ENCODE measurements at regions not wholly inside any gene's neighbourhood (a gene's known extent, or its start where the extent isn't known, plus 50 kb on each side); places are given as distances from the start of the nearest gene placed in this dataset.
"Not testable (repeated sequence)": the region's sequence is repeated elsewhere in the genome, so short reads cannot be mapped to it uniquely, and the experiment has no call there.

- no peak overlapping the region for H2BK5ac ChIP-seq (ENCODE audit: low read depth, low read length, poor library complexity)
- no peak overlapping the region for H3K27ac ChIP-seq (ENCODE audit: low read depth, low read length)
- H4K12ac ChIP-seq (ENCODE audit: low read depth, low read length), result no peak overlapping the region
- H3K18ac ChIP-seq (ENCODE audit: low read length), result no peak overlapping the region
- peaks cover 2% of the 10 kb centered on the region for H3K9me3 ChIP-seq (ENCODE audit: insufficient read depth, low read depth, low read length)
- H3K23ac ChIP-seq (ENCODE audit: low read length), result no peak overlapping the region
- no peak for DNase-seq
- no peaks in the 10 kb centered on the region for H3K27me3 ChIP-seq (ENCODE audit: insufficient read depth, low read length)
- H4K91ac ChIP-seq (ENCODE audit: low read depth, low read length), result no peak overlapping the region
- H3K4me2 ChIP-seq (ENCODE audit: low read length), result no peak overlapping the region
- no peaks in the 10 kb centered on the region for H3K4me1 ChIP-seq (ENCODE audit: control insufficient read depth in 1 of 2, insufficient read depth in 2 of 2, low read length in 2 of 2)
- H2BK120ac ChIP-seq (ENCODE audit: insufficient read depth, low read length, poor library complexity), result no peak overlapping the region
- no peak overlapping the region for H3K14ac ChIP-seq (ENCODE audit: low read length)
- H3K79me2 ChIP-seq (ENCODE audit: control insufficient read depth, insufficient read depth, low read length, poor library complexity), result no peaks in the 10 kb centered on the region
- no peaks in the 10 kb centered on the region for H3K36me3 ChIP-seq (ENCODE audit: control insufficient read depth in 1 of 2, insufficient read depth in 2 of 2, low read length in 2 of 2)
- no peak overlapping the region for H3K4me3 ChIP-seq (ENCODE audit: low read depth, low read length)
- no peaks in the 10 kb centered on the region for H3K79me1 ChIP-seq (ENCODE audit: low read length)
- no peak overlapping the region for H2AK5ac ChIP-seq (ENCODE audit: low read length)
- no peak overlapping the region for H2BK12ac ChIP-seq (ENCODE audit: low read length)
- no peak overlapping the region for H4K8ac ChIP-seq (ENCODE audit: low read depth, low read length)
- no peak overlapping the region for H3K9ac ChIP-seq (ENCODE audit: low read length)
- H2AFZ ChIP-seq (ENCODE audit: insufficient read depth, low read length, poor library complexity), result no peak overlapping the region
- H3K4ac ChIP-seq (ENCODE audit: low read depth, low read length), result no peak overlapping the region
- no CpG with 5 or more reads among the region's 4 CpGs for WGBS (ENCODE audit: extremely low coverage, insufficient coverage, insufficient read length)
These were observed 548.0 kb downstream of the CCSER2 start for GRCh38 chr10:84876116-84876999.

GRCh38 chr10:84879991-84880390 lies 551.6 kb downstream of the CCSER2 start:
- H3K14ac ChIP-seq (ENCODE audit: low read length), result no peak overlapping the region
- no peak overlapping the region for H2BK5ac ChIP-seq (ENCODE audit: low read depth, low read length, poor library complexity)

GRCh38 chr10:84881696-84882095 lies 553.3 kb downstream of the CCSER2 start:
- H4K12ac ChIP-seq (ENCODE audit: low read depth, low read length); H3K4me3 ChIP-seq (ENCODE audit: low read depth, low read length); H2AFZ ChIP-seq (ENCODE audit: insufficient read depth, low read length, poor library complexity); H4K8ac ChIP-seq (ENCODE audit: low read depth, low read length); H3K27ac ChIP-seq (ENCODE audit: low read depth, low read length); H3K9me3 ChIP-seq (ENCODE audit: insufficient read depth, low read depth, low read length); H2AK5ac ChIP-seq (ENCODE audit: low read length); H3K27me3 ChIP-seq (ENCODE audit: insufficient read depth, low read length); H4K91ac ChIP-seq (ENCODE audit: low read depth, low read length); H3K4me2 ChIP-seq (ENCODE audit: low read length); H3K79me2 ChIP-seq (ENCODE audit: control insufficient read depth, insufficient read depth, low read length, poor library complexity); H3K9ac ChIP-seq (ENCODE audit: low read length); H3K4ac ChIP-seq (ENCODE audit: low read depth, low read length); H2BK120ac ChIP-seq (ENCODE audit: insufficient read depth, low read length, poor library complexity); H3K36me3 ChIP-seq (ENCODE audit: control insufficient read depth in 1 of 2, insufficient read depth in 2 of 2, low read length in 2 of 2); H2BK5ac ChIP-seq (ENCODE audit: low read depth, low read length, poor library complexity); H3K14ac ChIP-seq (ENCODE audit: low read length); DNase-seq; H3K4me1 ChIP-seq (ENCODE audit: control insufficient read depth in 1 of 2, insufficient read depth in 2 of 2, low read length in 2 of 2); H2BK12ac ChIP-seq (ENCODE audit: low read length); H3K79me1 ChIP-seq (ENCODE audit: low read length); H3K18ac ChIP-seq (ENCODE audit: low read length); H3K23ac ChIP-seq (ENCODE audit: low read length): not testable (repeated sequence)
- WGBS (ENCODE audit: extremely low coverage, insufficient coverage, insufficient read length), result no CpG with 5 or more reads among the region's 3 CpGs

More at GRCh38 chr10:84879991-84880390, 551.6 kb downstream of the CCSER2 start:
- Histone ChIP-seq H3K4me1 (ENCODE audit: control insufficient read depth in 1 of 2, insufficient read depth in 2 of 2, low read length in 2 of 2) (no peaks in the 10 kb centered on the region), H3K9me3 (ENCODE audit: insufficient read depth, low read depth, low read length) (peaks cover 2% of the 10 kb centered on the region), H3K4ac (ENCODE audit: low read depth, low read length) (no peak overlapping the region), H4K8ac (ENCODE audit: low read depth, low read length) (no peak overlapping the region), H3K18ac (ENCODE audit: low read length) (no peak overlapping the region), H2BK12ac (ENCODE audit: low read length) (no peak overlapping the region), H3K36me3 (ENCODE audit: control insufficient read depth in 1 of 2, insufficient read depth in 2 of 2, low read length in 2 of 2) (no peaks in the 10 kb centered on the region), H4K91ac (ENCODE audit: low read depth, low read length) (no peak overlapping the region), H3K23ac (ENCODE audit: low read length) (no peak overlapping the region), H3K4me3 (ENCODE audit: low read depth, low read length) (no peak overlapping the region), H4K12ac (ENCODE audit: low read depth, low read length) (no peak overlapping the region), H3K9ac (ENCODE audit: low read length) (no peak overlapping the region), H3K4me2 (ENCODE audit: low read length) (no peak overlapping the region), H3K79me2 (ENCODE audit: control insufficient read depth, insufficient read depth, low read length, poor library complexity) (no peaks in the 10 kb centered on the region), H2BK120ac (ENCODE audit: insufficient read depth, low read length, poor library complexity) (no peak overlapping the region), H2AK5ac (ENCODE audit: low read length) (no peak overlapping the region), H3K27me3 (ENCODE audit: insufficient read depth, low read length) (no peaks in the 10 kb centered on the region), H3K79me1 (ENCODE audit: low read length) (no peaks in the 10 kb centered on the region), H3K27ac (ENCODE audit: low read depth, low read length) (no peak overlapping the region), H2AFZ (ENCODE audit: insufficient read depth, low read length, poor library complexity) (no peak overlapping the region)
- no peak for DNase-seq
- no CpG with 5 or more reads among the region's 2 CpGs for WGBS (ENCODE audit: extremely low coverage, insufficient coverage, insufficient read length)

GRCh38 chr10:84890706-84891105 lies 562.3 kb downstream of the CCSER2 start:
- Histone ChIP-seq H3K4me1 (ENCODE audit: control insufficient read depth in 1 of 2, insufficient read depth in 2 of 2, low read length in 2 of 2) (no peaks in the 10 kb centered on the region), H3K4me2 (ENCODE audit: low read length) (no peak overlapping the region), H2BK120ac (ENCODE audit: insufficient read depth, low read length, poor library complexity) (no peak overlapping the region), H3K23ac (ENCODE audit: low read length) (no peak overlapping the region), H4K12ac (ENCODE audit: low read depth, low read length) (no peak overlapping the region), H3K27me3 (ENCODE audit: insufficient read depth, low read length) (no peaks in the 10 kb centered on the region), H3K4ac (ENCODE audit: low read depth, low read length) (no peak overlapping the region), H3K79me1 (ENCODE audit: low read length) (no peaks in the 10 kb centered on the region), H3K9me3 (ENCODE audit: insufficient read depth, low read depth, low read length) (no peaks in the 10 kb centered on the region), H2AFZ (ENCODE audit: insufficient read depth, low read length, poor library complexity) (no peak overlapping the region), H2BK5ac (ENCODE audit: low read depth, low read length, poor library complexity) (no peak overlapping the region), H3K18ac (ENCODE audit: low read length) (no peak overlapping the region), H2AK5ac (ENCODE audit: low read length) (no peak overlapping the region), H3K9ac (ENCODE audit: low read length) (no peak overlapping the region), H3K27ac (ENCODE audit: low read depth, low read length) (no peak overlapping the region), H3K36me3 (ENCODE audit: control insufficient read depth in 1 of 2, insufficient read depth in 2 of 2, low read length in 2 of 2) (no peaks in the 10 kb centered on the region), H3K14ac (ENCODE audit: low read length) (no peak overlapping the region), H4K91ac (ENCODE audit: low read depth, low read length) (no peak overlapping the region), H3K4me3 (ENCODE audit: low read depth, low read length) (no peak overlapping the region), H2BK12ac (ENCODE audit: low read length) (no peak overlapping the region), H4K8ac (ENCODE audit: low read depth, low read length) (no peak overlapping the region), H3K79me2 (ENCODE audit: control insufficient read depth, insufficient read depth, low read length, poor library complexity) (no peaks in the 10 kb centered on the region)
- WGBS (ENCODE audit: extremely low coverage, insufficient coverage, insufficient read length), result no CpG with 5 or more reads among the region's 3 CpGs
- DNase-seq, result no peak
